CD4-positive, alpha-beta T cell (primary cell): ENCODE measurements at regions not wholly inside any gene's neighbourhood (a gene's known extent, or its start where the extent isn't known, plus 50 kb on each side); places are given as distances from the start of the nearest gene placed in this dataset.

Source experiments
- ATAC-seq: fragments of 200-7000 bp; cut with Tn5 transposase; one replicate; pipeline ENCODE4 v1.10.0; 2022; ENCODE audit warnings: mild to moderate bottlenecking; ENCODE audit not compliant: poor library complexity
- CTCF ChIA-PET: fragments of 350-600 bp; sonication (Branson Sonifier 250); formaldehyde crosslinking; loops from one replicate; lab custom pipeline; 2021; ENCODE audit warnings: antibody characterized with exemption, inconsistent platforms; lab: Charles Lee
- POLR2A ChIA-PET: fragments of 350-600 bp; sonication (Branson Sonifier 250); formaldehyde crosslinking; loops from one replicate; lab custom pipeline; 2021; ENCODE audit warnings: antibody characterized with exemption, inconsistent platforms; lab: Charles Lee
- DNase-seq, 14 experiments: peaks; one replicate each; pipeline ENCODE4 v3.0.0-alpha.2; 2013 to 2020; ENCODE audit warnings: mixed read lengths in 2 of 14
- H3K27ac ChIP-seq, 2 donors: one replicate each; pipeline versions ENCODE4 v1.5.1 to v1.7.0; 2013; ENCODE audit warnings: low read length in 2 of 2, low read depth in 1 of 2, mild to moderate bottlenecking in 1 of 2
- H3K27me3 ChIP-seq, 2 experiments: 1 replicate in 1 of 2; 2 replicates in 1 of 2; pipeline versions ENCODE4 v1.6.1 to v1.7.0; 2013; ENCODE audit warnings: low read length in 2 of 2, control low read depth in 1 of 2, mild to moderate bottlenecking in 1 of 2, moderate library complexity in 1 of 2; ENCODE audit not compliant: insufficient read depth in 2 of 2, control insufficient read depth in 1 of 2
- H3K36me3 ChIP-seq: one replicate; pipeline ENCODE4 v1.6.1; 2013; ENCODE audit warnings: low read length, control low read depth; ENCODE audit not compliant: insufficient read depth
- H3K4me1 ChIP-seq: one replicate; pipeline ENCODE4 v1.6.1; 2013; ENCODE audit warnings: low read length, control low read depth; ENCODE audit not compliant: insufficient read depth
- H3K4me3 ChIP-seq: one replicate; pipeline ENCODE4 v1.5.1; 2013; ENCODE audit warnings: mild to moderate bottlenecking, low read length, moderate library complexity
- H3K9me3 ChIP-seq, 2 experiments: 1 replicate in 1 of 2; 2 replicates in 1 of 2; pipeline versions ENCODE4 v1.6.1 to v1.7.0; 2013; ENCODE audit warnings: low read length in 2 of 2, mild to moderate bottlenecking in 2 of 2, control low read depth in 1 of 2, moderate library complexity in 1 of 2; ENCODE audit not compliant: control insufficient read depth in 1 of 2, insufficient read depth in 1 of 2
- H3K27ac Mint-ChIP-seq: one replicate; pipeline ENCODE4 v1.8.0; 2020; ENCODE audit warnings: mixed read lengths
- H3K27me3 Mint-ChIP-seq: one replicate; pipeline ENCODE4 v1.8.0; 2021; ENCODE audit warnings: mixed read lengths
- H3K36me3 Mint-ChIP-seq: one replicate; pipeline ENCODE4 v1.8.0; 2021; ENCODE audit warnings: low read depth, mixed read lengths
- H3K4me1 Mint-ChIP-seq: one replicate; pipeline ENCODE4 v1.8.0; 2021; ENCODE audit warnings: low read depth, mixed read lengths
- H3K4me3 Mint-ChIP-seq: one replicate; pipeline ENCODE4 v1.8.0; 2020; ENCODE audit warnings: mild to moderate bottlenecking, mixed read lengths
- H3K9me3 Mint-ChIP-seq: one replicate; pipeline ENCODE4 v1.8.0; 2020; ENCODE audit warnings: mixed read lengths
- intact Hi-C, 2 experiments: fragments of 100-400 bp; cut with DNase I in 1 of 2; cut with micrococcal nuclease in 1 of 2; formaldehyde crosslinking; loops; one replicate each; pipeline versions ENCODE4 v1.15.1 to v1.9.0; 2023 to 2025; cut with DNase I, micrococcal nuclease
- TF ChIP-seq, protein P1 (sequence below): fragments of 200-600 bp; IDR thresholded peaks from one replicate; pipeline ENCODE4 v1.8.0; 2022; ENCODE audit warnings: antibody characterized with exemption, mild to moderate bottlenecking

GRCh38 chr20:30598460-30599230, 658.8 kb upstream of the DEFB115 start:
- no peak for ATAC-seq
- Histone ChIP-seq H3K27ac (no peak overlapping the region), H3K4me1 (no peaks in the 10 kb centered on the region), H3K4me3 (no peak overlapping the region), H3K9me3 (peaks cover 0 to 57% of the 10 kb centered on the region in 2 experiments), H3K27me3 (no peaks in the 10 kb centered on the region), H3K36me3 (no peaks in the 10 kb centered on the region)
- no peaks in the 10 kb centered on the region for H3K36me3 Mint-ChIP-seq
- no peaks in the 10 kb centered on the region for H3K4me1 Mint-ChIP-seq
- TF ChIP-seq, protein P1, sequence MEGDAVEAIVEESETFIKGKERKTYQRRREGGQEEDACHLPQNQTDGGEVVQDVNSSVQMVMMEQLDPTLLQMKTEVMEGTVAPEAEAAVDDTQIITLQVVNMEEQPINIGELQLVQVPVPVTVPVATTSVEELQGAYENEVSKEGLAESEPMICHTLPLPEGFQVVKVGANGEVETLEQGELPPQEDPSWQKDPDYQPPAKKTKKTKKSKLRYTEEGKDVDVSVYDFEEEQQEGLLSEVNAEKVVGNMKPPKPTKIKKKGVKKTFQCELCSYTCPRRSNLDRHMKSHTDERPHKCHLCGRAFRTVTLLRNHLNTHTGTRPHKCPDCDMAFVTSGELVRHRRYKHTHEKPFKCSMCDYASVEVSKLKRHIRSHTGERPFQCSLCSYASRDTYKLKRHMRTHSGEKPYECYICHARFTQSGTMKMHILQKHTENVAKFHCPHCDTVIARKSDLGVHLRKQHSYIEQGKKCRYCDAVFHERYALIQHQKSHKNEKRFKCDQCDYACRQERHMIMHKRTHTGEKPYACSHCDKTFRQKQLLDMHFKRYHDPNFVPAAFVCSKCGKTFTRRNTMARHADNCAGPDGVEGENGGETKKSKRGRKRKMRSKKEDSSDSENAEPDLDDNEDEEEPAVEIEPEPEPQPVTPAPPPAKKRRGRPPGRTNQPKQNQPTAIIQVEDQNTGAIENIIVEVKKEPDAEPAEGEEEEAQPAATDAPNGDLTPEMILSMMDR: no peak
- no peak overlapping the region for H3K4me3 Mint-ChIP-seq
- no peak for DNase-seq
- H3K9me3 Mint-ChIP-seq: peaks cover 7% of the 10 kb centered on the region
- intact Hi-C loops: no loop called here
- CTCF ChIA-PET: no interaction called here
- POLR2A ChIA-PET: no interaction called here
- H3K27ac Mint-ChIP-seq: no peak overlapping the region
- H3K27me3 Mint-ChIP-seq: no peaks in the 10 kb centered on the region

DNA sequence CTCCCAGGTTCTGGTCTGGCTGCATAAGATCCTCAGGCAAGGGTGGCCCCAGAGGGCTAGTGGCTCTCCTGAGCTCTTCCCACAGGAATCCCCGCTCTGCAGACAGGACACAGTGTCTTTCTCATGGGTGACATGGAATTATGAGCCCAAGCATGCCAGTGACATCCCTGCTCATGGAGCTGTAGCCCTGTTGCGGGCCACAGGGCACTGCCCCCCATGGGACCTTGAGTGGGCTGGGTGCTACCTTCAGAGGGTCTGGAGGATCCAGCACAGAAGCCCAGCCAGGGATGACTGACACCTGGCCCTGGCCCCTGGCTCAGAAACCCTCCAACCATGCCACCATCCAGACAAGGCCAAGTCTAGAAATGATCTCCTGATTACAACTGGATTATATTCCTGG, 657.5 kb upstream of the DEFB115 start:
- Mint-ChIP-seq H3K9me3 (peaks cover 7% of the 10 kb centered on the region), H3K4me1 (no peaks in the 10 kb centered on the region), H3K27me3 (no peaks in the 10 kb centered on the region), H3K36me3 (no peaks in the 10 kb centered on the region), H3K4me3 (no peak overlapping the region), H3K27ac (no peak overlapping the region)
- no peak overlapping the region for H3K27ac ChIP-seq
- ATAC-seq: no peak
- H3K4me3 ChIP-seq: no peak overlapping the region
- H3K9me3 ChIP-seq: peaks cover 0 to 55% of the 10 kb centered on the region in 2 experiments
- H3K4me1 ChIP-seq: no peaks in the 10 kb centered on the region
- ChIA-PET POLR2A (no interaction called here), CTCF (no interaction called here)
- no peaks in the 10 kb centered on the region for H3K36me3 ChIP-seq
- H3K27me3 ChIP-seq: no peaks in the 10 kb centered on the region
- no peak for DNase-seq
- TF ChIP-seq, protein P1: no peak
- intact Hi-C loops: no loop called here

- intact Hi-C loops: no loop called here
- Mint-ChIP-seq H3K4me3 (no peak overlapping the region), H3K27me3 (no peaks in the 10 kb centered on the region), H3K36me3 (no peaks in the 10 kb centered on the region), H3K27ac (no peak overlapping the region), H3K9me3 (peaks cover 13% of the 10 kb centered on the region), H3K4me1 (no peaks in the 10 kb centered on the region)
- no peak for DNase-seq
- H3K4me1 ChIP-seq: no peaks in the 10 kb centered on the region
- TF ChIP-seq, protein P1: no peak
- H3K36me3 ChIP-seq: no peaks in the 10 kb centered on the region
- no peak overlapping the region for H3K27ac ChIP-seq
- H3K4me3 ChIP-seq: no peak overlapping the region
- H3K9me3 ChIP-seq: peaks cover 0 to 55% of the 10 kb centered on the region in 2 experiments
- H3K27me3 ChIP-seq: no peaks in the 10 kb centered on the region
- POLR2A ChIA-PET: no interaction called here
- CTCF ChIA-PET: no interaction called here
- no peak for ATAC-seq
Observed at GRCh38 chr20:30601974-30602373, 655.5 kb upstream of the DEFB115 start.
